ENCODE measurements at regions not wholly inside any gene's neighbourhood (a gene's known extent, or its start where the extent isn't known, plus 50 kb on each side); places are given as distances from the start of the nearest gene placed in this dataset.

GRCh38 chr7:153696242-153696641 lies 356.0 kb upstream of the DPP6 start:
- TF ChIP-seq CBFB (CRISPR knock-in tag; IDR thresholded peaks at IDR 0.05; ENCODE audit: low read depth) = no peak
- TF ChIP-seq, protein P1, sequence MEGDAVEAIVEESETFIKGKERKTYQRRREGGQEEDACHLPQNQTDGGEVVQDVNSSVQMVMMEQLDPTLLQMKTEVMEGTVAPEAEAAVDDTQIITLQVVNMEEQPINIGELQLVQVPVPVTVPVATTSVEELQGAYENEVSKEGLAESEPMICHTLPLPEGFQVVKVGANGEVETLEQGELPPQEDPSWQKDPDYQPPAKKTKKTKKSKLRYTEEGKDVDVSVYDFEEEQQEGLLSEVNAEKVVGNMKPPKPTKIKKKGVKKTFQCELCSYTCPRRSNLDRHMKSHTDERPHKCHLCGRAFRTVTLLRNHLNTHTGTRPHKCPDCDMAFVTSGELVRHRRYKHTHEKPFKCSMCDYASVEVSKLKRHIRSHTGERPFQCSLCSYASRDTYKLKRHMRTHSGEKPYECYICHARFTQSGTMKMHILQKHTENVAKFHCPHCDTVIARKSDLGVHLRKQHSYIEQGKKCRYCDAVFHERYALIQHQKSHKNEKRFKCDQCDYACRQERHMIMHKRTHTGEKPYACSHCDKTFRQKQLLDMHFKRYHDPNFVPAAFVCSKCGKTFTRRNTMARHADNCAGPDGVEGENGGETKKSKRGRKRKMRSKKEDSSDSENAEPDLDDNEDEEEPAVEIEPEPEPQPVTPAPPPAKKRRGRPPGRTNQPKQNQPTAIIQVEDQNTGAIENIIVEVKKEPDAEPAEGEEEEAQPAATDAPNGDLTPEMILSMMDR (IDR thresholded peaks at IDR 0.05) = no peak
- TF ChIP-seq KAT7 (CRISPR knock-in tag; IDR thresholded peaks at IDR 0.05; ENCODE audit: borderline replicate concordance) = no peak

All from WTC11 (cell line).